Choroid plexus epithelial cell (primary cell): ENCODE measurements at regions not wholly inside any gene's neighbourhood (a gene's known extent, or its start where the extent isn't known, plus 50 kb on each side); places are given as distances from the start of the nearest gene placed in this dataset.

Experiments used
- DNase-seq: peaks from one replicate; pipeline ENCODE4 v3.0.0-alpha.2; 2010; ENCODE audit warnings: low read depth
- H3K4me3 ChIP-seq: 2 replicates; pipeline ENCODE4 v1.5.1; 2011; ENCODE audit warnings: low read depth, mild to moderate bottlenecking, control low read depth, low read length, moderate library complexity
- CTCF ChIP-seq: conservative IDR thresholded peaks from 2 replicates; pipeline ENCODE4 v1.5.1; 2011; ENCODE audit warnings: low read depth, mild to moderate bottlenecking, control low read depth, inconsistent platforms, low read length, moderate library complexity

- DNase-seq: no peak
- no peak overlapping the region for H3K4me3 ChIP-seq
- no peak for TF ChIP-seq CTCF
Measured at GRCh38 chr13:22080832-22081231, 410.0 kb downstream of the FGF9 start.

- DNase-seq: no peak
- H3K4me3 ChIP-seq: no peak overlapping the region
- no peak for TF ChIP-seq CTCF
Measured at GRCh38 chr13:22081430-22081829, 410.6 kb downstream of the FGF9 start.

GRCh38 chr13:22082030-22082429, 411.2 kb downstream of the FGF9 start:
- no peak for TF ChIP-seq CTCF
- H3K4me3 ChIP-seq: no peak overlapping the region
- no peak for DNase-seq

- TF ChIP-seq CTCF: no peak
- H3K4me3 ChIP-seq: no peak overlapping the region
- DNase-seq: no peak
Measured at GRCh38 chr13:22082437-22083100, 411.7 kb downstream of the FGF9 start.

- TF ChIP-seq CTCF: no peak
- DNase-seq: no peak
- no peak overlapping the region for H3K4me3 ChIP-seq
Measured at GRCh38 chr13:22085001-22085400, 414.1 kb downstream of the FGF9 start.

GRCh38 chr13:22086597-22087330, 415.9 kb downstream of the FGF9 start:
- TF ChIP-seq CTCF: no peak
- no peak for DNase-seq
- no peak overlapping the region for H3K4me3 ChIP-seq

GRCh38 chr13:22090106-22090505, 419.2 kb downstream of the FGF9 start:
- no peak for DNase-seq
- TF ChIP-seq CTCF: no peak
- H3K4me3 ChIP-seq: no peak overlapping the region
